Gastroesophageal sphincter (tissue), 2 donors: ENCODE measurements at regions not wholly inside any gene's neighbourhood (a gene's known extent, or its start where the extent isn't known, plus 50 kb on each side); places are given as distances from the start of the nearest gene placed in this dataset.

ENCODE experiments used
- POLR2A ChIP-seq, 2 donors: fragments of 450-650 bp; IDR thresholded peaks; one replicate each; pipeline ENCODE4 v1.6.1; 2017; ENCODE audit warnings: antibody characterized with exemption in 2 of 2, mild to moderate bottlenecking in 2 of 2, moderate library complexity in 1 of 2
- POLR2AphosphoS5 ChIP-seq: sonication (generic); formaldehyde crosslinking; IDR thresholded peaks from one replicate; pipeline ENCODE4 v1.6.1; 2017; ENCODE audit warnings: antibody characterized with exemption

- TF ChIP-seq POLR2A (IDR thresholded peaks at IDR 0.05) (no peak), POLR2AphosphoS5 (no peak)
Observed at GRCh38 chr10:35751347-35751746, 109.3 kb upstream of the FZD8 start.
